H7 (cell line): ENCODE measurements at regions not wholly inside any gene's neighbourhood (a gene's known extent, or its start where the extent isn't known, plus 50 kb on each side); places are given as distances from the start of the nearest gene placed in this dataset.
A peak's percentile ranks its signal among the peaks of the same experiment; 100 is the strongest.

Experiments used
- DNase-seq: peaks from one replicate; pipeline ENCODE4 v3.0.0; 2012
- H3K27me3 ChIP-seq: 2 replicates; pipeline ENCODE4 v1.6.0; 2011; ENCODE audit warnings: mild to moderate bottlenecking, low read length; ENCODE audit not compliant: control insufficient read depth, insufficient read depth
- H3K36me3 ChIP-seq: replicated peaks from 2 replicates; pipeline ENCODE4 v1.5.1; 2011; ENCODE audit warnings: low read length; ENCODE audit not compliant: control insufficient read depth, insufficient read depth
- H3K4me3 ChIP-seq: 2 replicates; pipeline ENCODE4 v1.5.1; 2011; ENCODE audit warnings: low read depth, mild to moderate bottlenecking, control low read depth, low read length, moderate library complexity; ENCODE audit not compliant: insufficient read depth

GRCh38 chr13:39244561-39245230, 206.4 kb downstream of the NHLRC3 start:
- H3K36me3 ChIP-seq: no peaks in the 10 kb centered on the region
- no peak for DNase-seq
- no peak overlapping the region for H3K4me3 ChIP-seq
- H3K27me3 ChIP-seq: no peaks in the 10 kb centered on the region

DNA sequence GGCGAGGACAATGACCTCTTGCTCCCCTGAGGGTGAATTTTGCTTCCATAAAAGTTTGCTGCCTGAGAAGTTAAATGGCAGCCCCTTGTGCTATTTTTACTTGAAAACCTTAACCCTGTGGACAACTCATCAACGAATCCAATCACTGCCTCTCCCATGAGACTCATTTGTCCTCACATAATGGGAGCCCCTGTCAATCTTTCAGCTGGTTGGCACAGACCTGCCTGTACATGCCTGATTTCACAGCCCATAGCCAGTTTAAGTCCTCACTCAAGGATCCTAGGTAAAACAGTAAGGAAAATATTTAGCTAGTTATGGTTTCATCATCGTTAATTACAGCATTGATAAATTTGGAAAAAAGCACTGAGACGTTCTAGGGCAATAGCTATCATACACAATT, 207.4 kb downstream of the NHLRC3 start:
- no peak for DNase-seq
- Histone ChIP-seq H3K27me3 (no peaks in the 10 kb centered on the region), H3K36me3 (no peaks in the 10 kb centered on the region), H3K4me3 (no peak overlapping the region)

DNA sequence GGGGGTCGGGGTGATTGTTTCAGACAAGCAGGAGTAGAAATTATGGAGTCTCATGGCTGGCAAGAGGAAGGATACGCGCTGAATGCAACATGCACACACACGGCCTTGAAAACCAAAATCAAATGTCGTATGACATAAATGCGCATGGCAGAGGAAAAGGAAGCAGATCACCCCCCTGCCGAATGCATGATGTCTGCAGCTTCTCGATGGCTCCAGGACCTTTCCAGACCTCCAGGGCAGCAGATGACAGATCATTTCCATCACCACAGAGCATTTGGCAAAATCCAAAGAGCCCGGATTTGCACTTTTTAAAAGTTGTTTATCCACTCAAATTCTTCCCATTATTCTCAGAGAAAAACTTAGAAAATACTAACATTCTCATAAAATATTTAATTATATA, 211.7 kb downstream of the NHLRC3 start:
- no peak for DNase-seq
- Histone ChIP-seq H3K27me3 (no peaks in the 10 kb centered on the region), H3K4me3 (no peak overlapping the region), H3K36me3 (no peaks in the 10 kb centered on the region)

DNA sequence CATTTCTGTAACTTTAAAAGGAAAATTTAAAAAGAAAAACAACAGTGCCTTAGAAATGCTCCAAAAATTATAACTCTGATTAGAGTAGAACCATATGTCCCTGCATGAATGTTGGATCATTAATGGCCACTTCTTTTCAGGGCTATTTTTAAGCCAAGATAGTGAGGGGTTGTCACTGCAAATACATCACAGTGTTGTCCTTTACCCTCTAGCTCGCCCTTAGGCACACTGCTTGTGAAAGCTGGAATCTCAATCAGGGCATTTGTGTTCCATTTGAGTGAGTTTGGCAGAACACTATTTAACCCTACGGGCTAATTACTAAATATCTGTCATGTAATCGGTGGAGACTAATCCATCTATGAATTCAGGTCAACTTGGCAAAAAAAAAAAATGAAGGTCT, 212.2 kb downstream of the NHLRC3 start:
- no peaks in the 10 kb centered on the region for H3K36me3 ChIP-seq
- no peaks in the 10 kb centered on the region for H3K27me3 ChIP-seq
- DNase-seq: no peak
- H3K4me3 ChIP-seq: no peak overlapping the region

DNA sequence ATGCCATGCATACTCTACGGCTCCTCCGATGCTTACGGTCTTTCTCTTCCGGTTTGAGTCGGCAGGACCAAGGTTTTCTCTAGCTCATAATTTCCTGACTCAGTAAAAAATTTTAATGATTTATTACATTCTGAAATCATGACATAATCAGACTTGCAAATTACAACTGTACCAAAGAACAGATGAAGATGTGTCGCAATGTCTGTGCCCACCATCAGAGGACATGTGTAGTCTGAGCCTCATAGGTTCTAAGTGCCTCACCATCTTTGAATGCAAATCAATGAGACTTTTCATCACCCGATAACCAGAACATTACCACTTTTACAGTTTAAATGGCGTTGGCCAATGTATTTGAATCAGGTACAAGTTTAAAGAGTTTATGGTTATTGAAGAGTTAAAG, 213.1 kb downstream of the NHLRC3 start:
- Histone ChIP-seq H3K27me3 (no peaks in the 10 kb centered on the region), H3K4me3 (no peak overlapping the region), H3K36me3 (no peaks in the 10 kb centered on the region)
- DNase-seq: no peak

- DNase-seq: no peak
- Histone ChIP-seq H3K36me3 (no peaks in the 10 kb centered on the region), H3K4me3 (no peak overlapping the region), H3K27me3 (no peaks in the 10 kb centered on the region)
These were observed 215.5 kb downstream of the NHLRC3 start for GRCh38 chr13:39253774-39254173.

DNA sequence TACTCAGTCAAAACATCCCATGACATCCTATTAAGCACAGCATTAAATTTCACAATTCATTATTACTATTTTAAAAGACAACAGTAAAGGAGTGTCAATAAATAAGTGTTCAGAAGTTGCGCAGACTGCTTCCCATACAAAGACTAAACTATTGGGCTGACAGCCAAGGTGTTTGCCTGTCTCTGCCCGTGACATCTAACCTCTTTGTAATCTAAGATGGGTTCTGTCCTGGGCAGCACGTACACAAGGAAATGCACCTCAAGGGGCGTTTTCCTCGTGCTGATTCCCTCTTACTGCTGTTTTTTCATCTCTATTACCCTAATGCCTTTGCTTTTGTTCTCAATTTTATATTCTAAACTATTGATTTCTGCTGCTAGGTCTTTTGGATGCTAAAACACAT, 216.3 kb downstream of the NHLRC3 start:
- no peak for DNase-seq
- Histone ChIP-seq H3K27me3 (no peaks in the 10 kb centered on the region), H3K4me3 (no peak overlapping the region), H3K36me3 (no peaks in the 10 kb centered on the region)

DNA sequence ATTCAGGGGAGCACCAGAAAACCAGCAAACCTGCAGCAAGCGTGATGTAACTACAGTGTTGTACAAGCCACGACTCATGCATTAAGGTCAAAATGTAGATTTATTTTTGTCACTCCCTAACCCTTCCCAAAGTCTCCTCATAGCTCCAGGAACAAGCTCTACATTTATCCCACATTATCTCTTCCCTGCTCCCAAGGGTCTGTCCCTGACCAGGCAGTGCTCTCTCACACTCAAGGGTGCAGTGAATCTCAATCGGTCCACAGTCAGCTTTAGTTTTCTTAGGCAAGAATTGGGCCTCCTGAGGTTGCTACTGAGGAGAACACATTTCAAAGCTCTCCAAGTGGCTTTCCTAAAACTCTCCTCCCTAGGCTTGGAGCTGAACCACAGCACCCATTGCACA, 219.4 kb downstream of the NHLRC3 start:
- DNase-seq: no peak
- H3K4me3 ChIP-seq: no peak overlapping the region
- H3K36me3 ChIP-seq: no peaks in the 10 kb centered on the region
- no peaks in the 10 kb centered on the region for H3K27me3 ChIP-seq

DNA sequence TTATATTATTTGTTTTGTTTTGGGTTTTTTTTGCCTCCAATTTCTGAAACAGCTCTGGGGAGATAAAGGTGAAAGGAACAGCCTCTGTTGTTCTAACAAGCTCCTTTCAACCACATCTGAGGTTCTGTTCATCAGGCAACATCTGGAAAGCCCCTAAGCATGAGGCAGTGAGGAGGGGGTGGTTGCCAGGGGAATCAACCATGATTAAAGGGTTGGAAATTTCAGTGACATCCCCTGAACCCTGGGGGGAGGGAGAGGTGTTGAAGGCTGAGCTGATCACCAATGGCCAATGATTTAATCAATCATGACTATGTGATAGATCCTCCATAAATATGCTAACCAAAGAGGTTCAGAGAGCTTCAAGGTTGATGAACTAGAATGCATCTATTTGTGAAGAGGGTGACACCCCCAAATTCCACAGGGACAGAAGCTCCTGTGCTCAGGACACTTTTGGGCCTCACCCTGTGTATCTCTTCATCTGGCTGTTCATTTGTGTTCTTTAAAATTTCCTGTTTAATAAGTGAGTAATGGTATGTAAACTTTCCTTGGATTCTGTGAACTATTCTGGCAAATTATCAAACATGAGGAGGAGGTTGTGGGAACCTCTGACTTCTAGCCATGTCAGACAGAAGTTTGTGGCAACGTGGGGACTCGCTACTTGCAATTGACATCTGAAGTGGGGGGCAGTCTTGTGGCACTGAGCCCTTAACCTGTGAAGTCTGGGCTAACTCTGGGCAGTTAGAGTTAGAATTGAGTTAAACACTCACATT, 221.3 kb downstream of the NHLRC3 start:
- no peaks in the 10 kb centered on the region for H3K36me3 ChIP-seq
- DNase-seq: no peak
- no peak overlapping the region for H3K4me3 ChIP-seq
- H3K27me3 ChIP-seq: no peaks in the 10 kb centered on the region

DNA sequence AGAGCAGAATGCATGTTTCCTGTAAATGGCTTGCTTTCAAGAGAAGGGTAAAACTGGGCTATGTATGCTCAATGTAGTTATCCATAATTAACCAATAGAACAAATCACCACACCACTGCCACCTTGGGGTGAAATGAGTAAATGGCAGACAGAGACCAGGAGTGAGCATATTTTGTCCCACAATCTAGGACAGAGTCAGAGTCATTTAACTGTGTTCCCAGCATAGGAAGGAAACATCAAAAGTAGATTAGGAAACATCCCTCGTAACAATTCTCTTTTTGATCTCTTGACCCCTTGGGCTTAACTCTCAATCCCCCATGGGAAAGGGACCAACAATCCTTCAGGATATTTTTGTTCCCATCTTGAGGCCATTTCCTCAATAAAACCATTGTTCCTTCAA, 224.8 kb downstream of the NHLRC3 start:
- peak; percentile 56 for DNase-seq
- Histone ChIP-seq H3K27me3 (no peaks in the 10 kb centered on the region), H3K36me3 (no peaks in the 10 kb centered on the region), H3K4me3 (no peak overlapping the region)

GRCh38 chr13:39263531-39263930, 225.3 kb downstream of the NHLRC3 start:
- no peaks in the 10 kb centered on the region for H3K36me3 ChIP-seq
- DNase-seq: no peak
- H3K4me3 ChIP-seq: no peak overlapping the region
- H3K27me3 ChIP-seq: no peaks in the 10 kb centered on the region

DNA sequence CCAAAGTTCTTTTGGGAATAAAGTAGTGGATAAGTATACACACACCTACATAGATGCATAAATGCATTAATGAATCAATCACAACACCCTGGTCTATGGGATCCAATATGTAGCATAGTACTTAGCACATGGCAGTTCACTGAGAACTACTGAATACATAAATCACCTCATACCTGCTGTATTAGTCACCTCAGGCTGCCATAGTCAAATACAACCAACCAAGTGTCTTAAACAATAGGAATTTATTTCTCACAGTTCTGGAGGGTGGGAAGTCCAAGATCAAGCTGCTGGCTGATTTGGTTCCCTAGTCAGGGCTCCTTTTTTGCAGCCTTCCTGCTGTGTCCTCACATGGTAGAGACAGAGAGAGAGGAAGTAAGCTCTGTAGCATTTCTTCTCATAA, 228.2 kb downstream of the NHLRC3 start:
- Histone ChIP-seq H3K27me3 (no peaks in the 10 kb centered on the region), H3K4me3 (no peak overlapping the region), H3K36me3 (no peaks in the 10 kb centered on the region)
- DNase-seq: no peak

- Histone ChIP-seq H3K4me3 (no peak overlapping the region), H3K27me3 (no peaks in the 10 kb centered on the region), H3K36me3 (no peaks in the 10 kb centered on the region)
- DNase-seq: no peak
These were observed 230.1 kb downstream of the NHLRC3 start for GRCh38 chr13:39268398-39268797.

DNA sequence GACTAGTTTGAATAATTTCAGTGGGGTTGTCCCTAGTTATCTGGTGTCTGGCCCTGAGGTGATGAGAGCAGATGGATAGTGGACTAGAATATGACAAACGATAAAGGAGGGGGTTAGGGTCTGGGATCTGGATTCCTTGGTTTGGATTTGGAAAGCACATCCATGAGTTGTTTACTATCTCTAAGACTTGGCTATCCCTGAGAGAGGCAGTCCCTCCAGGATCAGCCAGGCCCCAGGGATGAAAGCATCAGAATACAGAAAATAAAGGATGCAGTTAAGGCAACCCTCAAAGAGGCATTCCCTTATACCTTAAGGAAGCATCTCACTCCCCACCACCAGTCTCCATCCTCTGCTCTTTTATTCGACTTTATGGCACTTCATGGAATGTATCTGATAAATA, 230.7 kb downstream of the NHLRC3 start:
- Histone ChIP-seq H3K36me3 (no peaks in the 10 kb centered on the region), H3K4me3 (no peak overlapping the region), H3K27me3 (no peaks in the 10 kb centered on the region)
- no peak for DNase-seq

- no peak for DNase-seq
- H3K4me3 ChIP-seq: no peak overlapping the region
These were observed 231.2 kb downstream of the NHLRC3 start for GRCh38 chr13:39269411-39269810.

More at GRCh38 chr13:39269411-39269810, 231.2 kb downstream of the NHLRC3 start:
- Histone ChIP-seq H3K36me3 (no peaks in the 10 kb centered on the region), H3K27me3 (no peaks in the 10 kb centered on the region)
